ENCODE measurements at regions not wholly inside any gene's neighbourhood (a gene's known extent, or its start where the extent isn't known, plus 50 kb on each side); places are given as distances from the start of the nearest gene placed in this dataset.

GRCh38 chrY:16715278-16715677, 1164.7 kb downstream of the CDY2B start:
- TF ChIP-seq CTCF (IDR thresholded peaks at IDR 0.05; ENCODE audit: extremely low read depth in 1 of 2, insufficient read depth in 1 of 2, low read depth in 1 of 2, low read length in 2 of 2), result no peak
- no peak for TF ChIP-seq POLR2A (IDR thresholded peaks at IDR 0.05; ENCODE audit: low read depth, low read length)
- TF ChIP-seq MYC (IDR thresholded peaks at IDR 0.05; ENCODE audit: low read depth, low read length), result no peak
- TF ChIP-seq JUN (IDR thresholded peaks at IDR 0.05; ENCODE audit: borderline replicate concordance, insufficient read depth, insufficient read length, low read depth), result no peak
- TF ChIP-seq POLR2AphosphoS5 (IDR thresholded peaks at IDR 0.05; ENCODE audit: insufficient read depth, low read depth, low read length), result no peak
- no peak for TF ChIP-seq EZH2 (IDR thresholded peaks at IDR 0.05; ENCODE audit: borderline replicate concordance, low read depth, low read length, severe bottlenecking)
- TF ChIP-seq, protein P1, sequence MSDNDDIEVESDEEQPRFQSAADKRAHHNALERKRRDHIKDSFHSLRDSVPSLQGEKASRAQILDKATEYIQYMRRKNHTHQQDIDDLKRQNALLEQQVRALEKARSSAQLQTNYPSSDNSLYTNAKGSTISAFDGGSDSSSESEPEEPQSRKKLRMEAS (IDR thresholded peaks at IDR 0.05; ENCODE audit: insufficient read depth, insufficient read length), result no peak
- no peak for TF ChIP-seq GATA2 (IDR thresholded peaks at IDR 0.05; ENCODE audit: insufficient read depth, insufficient read length, low read depth, low read length)
- TF ChIP-seq FOS (IDR thresholded peaks at IDR 0.05; ENCODE audit: borderline replicate concordance, insufficient read depth, low read length), result no peak

Measured in endothelial cell of umbilical vein (primary cell).